Activated CD8-positive, alpha-beta memory T cell treated with anti-CD3 and anti-CD28 coated beads, Interleukin-2, amount 50 U/mL, for 4 hours (primary cell): ENCODE measurements at regions not wholly inside any gene's neighbourhood (a gene's known extent, or its start where the extent isn't known, plus 50 kb on each side); places are given as distances from the start of the nearest gene placed in this dataset.

Source experiments
- DNase-seq: peaks from one replicate; pipeline ENCODE4 v3.0.0-alpha.2; 2020

DNA sequence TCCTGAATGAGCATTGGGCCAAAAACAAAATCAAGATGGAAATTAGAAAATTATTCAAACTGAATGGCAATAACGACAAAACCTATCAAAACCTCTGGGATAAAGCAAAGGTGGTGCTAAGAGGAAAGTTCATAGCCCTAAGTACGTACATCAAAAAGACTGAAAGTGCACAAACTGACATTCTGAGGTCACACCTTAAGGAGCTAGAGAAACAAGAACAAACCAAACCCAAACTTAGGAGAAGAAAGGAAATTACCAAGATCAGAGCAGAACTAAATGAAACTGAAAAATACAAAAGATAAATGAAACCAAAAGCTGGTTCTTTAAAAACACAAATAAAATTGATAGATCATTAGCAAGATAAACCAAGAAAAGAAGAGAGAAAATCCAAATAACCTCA is 1543.5 kb upstream of the ACVR2A start:
- no peak for DNase-seq

DNA sequence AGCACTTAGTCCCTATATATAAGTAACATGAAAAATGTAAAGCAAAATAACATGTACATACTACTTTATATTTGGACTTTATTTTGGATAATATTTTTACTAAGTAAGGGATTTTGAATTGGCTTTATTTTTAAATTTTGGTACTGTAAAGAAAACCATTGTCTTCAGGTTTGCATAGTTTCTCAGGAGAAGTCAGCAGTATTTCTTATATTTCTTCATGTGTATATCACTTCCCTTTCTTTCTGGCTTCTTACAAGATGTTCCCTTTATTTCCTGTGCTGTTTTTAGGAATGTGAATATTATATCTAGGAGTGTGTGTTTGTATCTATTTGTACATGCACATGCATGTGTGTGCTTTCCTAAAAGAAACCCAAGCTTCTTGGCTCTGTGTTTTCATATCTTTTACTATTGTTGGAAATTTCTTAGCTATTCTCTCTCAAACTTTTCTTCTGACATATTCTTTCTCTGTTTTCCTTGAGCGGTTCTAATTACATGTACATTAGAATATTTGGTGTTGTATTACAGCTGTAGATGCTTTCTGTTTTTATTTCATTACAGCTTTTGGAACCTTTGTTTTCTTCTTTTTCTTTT is 1549.7 kb upstream of the ACVR2A start:
- DNase-seq: no peak

DNA sequence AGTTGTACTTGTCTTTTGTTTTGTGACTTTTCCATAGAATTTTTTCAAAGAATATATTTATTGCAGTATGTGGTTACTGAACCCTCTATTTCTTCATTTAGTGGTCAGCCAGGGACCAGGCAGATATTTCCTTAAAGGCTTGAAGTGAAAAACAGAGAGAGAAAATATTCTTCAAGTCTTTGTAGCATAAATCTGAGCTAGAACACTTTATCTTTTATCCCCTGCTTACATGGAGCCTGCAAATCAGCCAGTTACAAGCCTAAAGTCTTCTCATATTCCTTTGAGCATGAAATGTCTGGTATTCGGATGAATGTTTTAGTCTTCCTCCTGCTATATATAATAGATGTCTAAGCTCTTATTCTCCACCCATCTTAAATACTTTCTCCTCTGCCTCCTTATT is 1557.5 kb upstream of the ACVR2A start:
- no peak for DNase-seq

DNA sequence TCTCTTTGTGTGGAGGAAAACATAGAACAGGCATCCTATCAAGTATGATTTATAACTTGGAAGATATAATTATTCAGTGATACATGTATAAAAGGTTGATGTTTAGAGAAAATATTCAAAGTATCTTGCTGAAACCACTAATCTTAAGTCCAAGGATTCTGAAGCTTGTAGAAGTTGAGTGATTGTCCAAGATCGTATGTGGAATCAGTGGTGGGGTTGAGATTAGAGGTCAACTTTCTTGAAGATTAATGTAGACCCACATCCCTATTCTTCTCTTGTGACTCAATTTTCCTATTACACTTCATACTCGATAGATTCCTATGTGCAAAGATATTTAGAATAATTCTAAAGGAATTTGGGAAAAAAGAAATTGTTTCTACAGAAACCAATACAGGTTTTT is 1565.9 kb upstream of the ACVR2A start:
- DNase-seq: no peak

DNA sequence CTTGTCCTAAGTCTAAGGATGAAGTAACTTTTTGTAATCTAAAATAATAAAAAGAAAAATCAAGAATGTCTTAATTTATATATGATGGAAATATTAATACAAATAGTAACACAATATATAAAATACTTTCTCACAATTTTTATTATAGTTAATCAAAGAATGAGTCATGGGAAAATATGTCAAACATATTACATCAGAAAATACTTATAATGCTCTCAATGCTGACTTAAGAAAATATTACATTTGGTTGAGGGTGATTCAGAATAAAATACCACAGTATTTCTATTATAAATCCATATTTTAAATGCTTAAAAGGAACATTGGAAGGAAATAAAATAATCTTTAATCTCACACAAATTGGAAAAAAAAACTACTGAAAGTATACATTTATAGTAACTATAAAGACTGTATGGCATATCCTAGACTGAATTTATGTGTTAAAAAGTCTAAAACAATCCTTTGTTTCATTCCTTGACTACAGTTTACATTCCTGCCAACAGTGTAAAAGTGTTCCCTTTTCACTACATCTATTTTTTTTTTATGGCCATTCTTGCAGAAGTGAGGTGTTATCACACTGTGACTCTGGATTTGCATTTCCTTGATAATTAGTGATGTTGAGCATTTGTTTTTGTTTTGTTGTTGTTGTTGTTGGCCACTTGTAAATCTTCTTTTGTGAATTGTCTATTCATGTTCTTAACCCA is 1573.5 kb upstream of the ACVR2A start:
- no peak for DNase-seq

DNA sequence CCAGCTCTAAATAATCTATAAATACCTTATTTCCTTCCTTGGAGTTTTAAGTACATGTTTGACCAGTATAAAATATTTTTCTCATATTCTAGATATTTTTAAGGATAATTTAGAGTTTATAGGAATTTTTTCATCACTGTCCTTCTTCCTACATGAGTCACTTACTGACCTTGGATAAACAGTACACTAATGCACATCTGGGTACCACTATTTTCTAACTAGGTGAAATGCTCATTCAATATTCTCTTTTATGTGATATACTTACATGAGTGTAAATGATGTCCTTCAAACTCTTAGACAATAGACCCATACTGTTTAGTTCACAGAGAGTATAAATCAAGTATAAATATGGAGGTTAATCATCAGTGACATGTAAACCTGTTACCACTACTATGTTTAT is 1574.2 kb upstream of the ACVR2A start:
- no peak for DNase-seq

DNA sequence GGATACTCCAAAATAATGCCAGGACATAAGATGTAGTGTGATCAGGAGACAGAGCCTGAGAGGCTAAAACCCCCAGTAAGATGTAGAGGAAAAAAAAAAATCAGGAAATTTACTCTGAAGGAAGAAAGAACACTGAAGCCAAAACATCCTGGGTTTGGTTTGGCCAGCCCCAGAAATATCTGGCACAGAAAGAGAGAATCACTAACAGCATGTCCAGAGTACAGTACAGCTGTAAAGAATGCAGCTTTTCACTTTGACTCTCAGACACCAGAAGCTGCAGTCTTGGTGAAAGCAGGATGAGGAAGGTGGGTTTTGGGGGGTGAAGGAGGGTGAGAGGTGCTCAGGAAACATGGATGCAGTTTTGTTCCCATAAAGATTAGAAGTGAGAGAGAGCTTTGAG is 1577.7 kb upstream of the ACVR2A start:
- no peak for DNase-seq

DNA sequence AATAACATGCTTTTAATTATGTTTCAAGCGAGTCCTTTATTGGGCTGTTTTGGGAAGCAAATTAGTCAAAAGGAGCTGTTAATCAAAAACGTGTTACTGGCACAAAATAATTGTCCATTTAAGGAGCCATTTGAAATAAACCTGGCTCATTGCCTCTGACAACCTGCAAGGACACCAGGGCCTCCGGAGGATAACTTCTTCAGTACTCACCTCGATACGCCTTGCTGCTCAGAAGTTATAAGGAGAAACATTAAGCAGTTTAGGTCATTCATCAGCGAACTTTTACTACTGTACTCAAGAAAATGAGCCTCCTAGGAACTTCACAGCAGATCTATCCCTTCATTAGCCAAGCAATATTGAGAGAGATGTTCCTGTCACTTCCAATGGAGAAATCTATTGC is 1579.2 kb upstream of the ACVR2A start:
- DNase-seq: no peak

DNA sequence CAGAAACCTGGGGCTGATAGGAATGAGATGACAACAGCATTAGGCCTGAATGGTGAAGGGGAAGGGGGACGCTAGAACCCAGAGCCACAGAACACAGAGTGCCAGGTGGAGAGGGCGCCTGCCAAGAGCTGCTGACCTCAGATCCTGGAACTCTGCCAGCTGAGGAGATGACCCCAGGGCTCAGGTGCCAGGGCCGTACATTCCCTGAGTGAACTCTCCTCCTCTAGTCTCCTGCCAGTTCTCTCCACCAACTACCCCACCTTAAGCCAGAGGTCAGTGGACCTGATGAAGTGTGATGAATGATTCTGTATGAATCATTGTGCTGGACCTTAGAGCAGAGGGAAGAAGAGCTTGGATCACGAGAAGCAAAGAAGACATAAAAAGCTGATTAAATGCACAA is 1582.2 kb upstream of the ACVR2A start:
- DNase-seq: no peak

DNA sequence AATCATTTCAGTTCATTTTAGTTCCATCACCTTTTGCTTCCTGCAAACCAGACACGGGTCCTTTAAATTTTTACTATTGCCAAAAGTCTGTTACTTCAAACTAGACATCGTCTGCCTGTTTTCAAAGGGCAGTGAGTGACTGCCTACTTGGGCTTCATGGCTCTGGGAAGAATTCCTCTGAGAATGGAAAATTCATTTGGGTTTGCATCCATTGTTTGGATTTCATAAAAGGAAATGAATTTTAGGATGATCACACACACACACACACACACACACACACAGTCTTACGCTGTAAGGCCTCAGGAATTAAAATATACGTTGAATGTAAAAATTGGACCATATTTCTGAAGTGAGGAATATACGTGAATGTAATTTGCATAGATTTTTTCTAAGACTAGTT is 1584.3 kb upstream of the ACVR2A start:
- no peak for DNase-seq

DNA sequence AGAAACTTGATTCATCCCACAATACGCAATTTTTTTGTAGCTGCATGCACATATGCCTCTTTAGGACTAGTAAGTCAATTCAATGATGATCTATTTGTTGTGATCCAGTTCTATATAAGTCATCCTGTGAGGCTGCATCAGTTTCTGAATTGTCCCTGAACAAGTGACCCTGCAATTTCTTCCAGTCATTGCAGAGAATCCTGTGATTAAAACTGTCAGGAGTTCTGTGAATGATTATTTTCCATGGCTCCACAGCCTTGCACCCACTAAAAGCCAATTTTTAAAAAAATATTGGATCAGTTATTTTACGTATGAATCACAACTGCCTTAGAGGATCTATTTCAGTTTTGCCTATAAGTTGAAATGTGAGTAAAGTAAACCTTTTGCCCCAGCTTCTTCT is 1585.0 kb upstream of the ACVR2A start:
- no peak for DNase-seq

DNA sequence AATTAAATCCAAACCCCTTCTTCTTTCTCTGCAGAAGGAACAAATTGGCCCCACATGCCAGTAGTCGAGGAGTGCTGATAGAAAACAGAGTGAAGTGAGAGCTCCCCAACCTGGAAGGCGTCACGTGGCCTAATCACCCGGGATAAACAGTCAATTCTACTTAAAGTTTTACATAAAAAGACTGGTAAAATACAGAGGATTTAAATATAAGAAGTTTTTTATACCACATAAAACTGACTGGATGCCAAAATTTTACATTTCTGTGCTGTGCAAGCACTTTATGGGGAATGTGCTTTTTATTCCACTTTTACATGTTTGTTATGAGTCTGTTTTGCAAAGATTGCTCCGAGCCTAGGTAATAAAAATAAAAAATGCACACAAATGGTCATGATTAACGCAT is 1586.8 kb upstream of the ACVR2A start:
- no peak for DNase-seq

DNA sequence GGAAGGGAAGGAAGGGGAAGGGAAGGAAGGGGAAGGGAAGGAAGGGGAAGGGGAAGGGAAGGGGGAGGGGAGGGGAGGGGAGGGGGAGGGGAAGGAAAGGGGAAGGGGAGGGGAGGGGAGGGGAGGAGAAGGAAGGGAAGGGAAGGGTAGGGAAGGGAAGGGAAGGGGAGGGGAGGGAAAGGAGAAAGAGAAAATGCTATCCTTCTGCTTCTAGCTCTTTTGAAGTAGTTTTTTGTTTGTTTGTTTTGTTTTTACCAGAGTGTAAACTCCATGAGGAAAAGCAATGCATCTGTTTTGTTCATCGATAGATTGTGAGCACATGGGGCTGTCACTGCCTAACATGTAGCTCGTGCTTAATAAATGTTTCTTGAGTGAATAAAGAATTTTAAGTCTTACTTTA is 1592.7 kb upstream of the ACVR2A start:
- DNase-seq: no peak

DNA sequence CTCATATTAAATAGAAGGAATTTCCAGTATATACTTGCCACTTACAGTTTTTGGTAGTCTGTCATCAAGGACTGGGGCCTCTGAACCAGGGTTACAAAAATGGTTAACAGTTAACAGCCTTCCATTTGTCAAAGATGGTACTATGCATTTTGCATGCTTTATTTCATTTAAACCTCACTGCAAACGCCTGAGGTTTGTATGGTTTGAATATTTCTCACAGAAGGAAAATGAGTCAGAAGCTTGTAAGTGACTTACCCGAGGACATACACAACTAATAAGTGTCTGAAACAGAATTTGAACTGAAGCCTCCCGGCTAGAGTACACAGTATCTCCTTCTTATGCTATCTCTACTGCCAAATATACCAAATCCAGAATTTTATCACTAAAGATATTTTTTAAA is 1593.5 kb upstream of the ACVR2A start:
- no peak for DNase-seq

DNA sequence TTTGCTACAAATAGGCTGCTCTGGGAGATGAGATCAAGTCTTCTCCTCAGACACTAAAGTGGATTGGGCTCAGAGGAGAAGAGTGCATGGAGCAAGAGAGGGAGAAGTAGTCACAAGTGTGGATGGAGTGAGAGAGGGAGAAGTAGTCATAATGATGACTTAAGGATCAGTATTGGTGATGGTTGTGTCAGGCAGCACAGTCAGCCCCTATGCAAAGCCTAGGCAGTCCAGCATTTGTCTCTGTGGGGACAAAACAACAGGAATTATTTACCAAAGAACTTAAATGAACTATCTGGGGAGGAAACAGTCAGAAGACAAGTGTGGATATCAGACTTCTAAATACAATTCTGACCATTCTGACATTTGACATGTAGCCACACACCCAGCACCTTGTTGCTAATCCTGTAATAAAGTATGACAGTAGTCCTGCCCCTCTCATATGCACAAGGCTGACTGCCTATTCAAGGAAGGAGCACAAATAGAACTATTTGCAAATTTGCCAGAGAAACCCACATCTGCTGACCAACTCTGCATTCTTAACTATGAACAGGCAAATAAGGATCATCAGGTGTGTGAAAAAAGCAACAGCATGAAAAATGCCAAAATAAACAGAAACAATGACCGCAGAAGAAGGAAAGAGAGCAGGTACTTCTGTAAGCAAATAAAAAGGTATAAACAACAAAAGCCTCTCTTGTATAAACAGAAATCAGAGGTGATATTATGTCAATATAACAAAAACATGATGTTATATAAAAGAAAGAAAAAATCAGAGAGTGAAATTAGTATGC is 1597.9 kb upstream of the ACVR2A start:
- no peak for DNase-seq

DNA sequence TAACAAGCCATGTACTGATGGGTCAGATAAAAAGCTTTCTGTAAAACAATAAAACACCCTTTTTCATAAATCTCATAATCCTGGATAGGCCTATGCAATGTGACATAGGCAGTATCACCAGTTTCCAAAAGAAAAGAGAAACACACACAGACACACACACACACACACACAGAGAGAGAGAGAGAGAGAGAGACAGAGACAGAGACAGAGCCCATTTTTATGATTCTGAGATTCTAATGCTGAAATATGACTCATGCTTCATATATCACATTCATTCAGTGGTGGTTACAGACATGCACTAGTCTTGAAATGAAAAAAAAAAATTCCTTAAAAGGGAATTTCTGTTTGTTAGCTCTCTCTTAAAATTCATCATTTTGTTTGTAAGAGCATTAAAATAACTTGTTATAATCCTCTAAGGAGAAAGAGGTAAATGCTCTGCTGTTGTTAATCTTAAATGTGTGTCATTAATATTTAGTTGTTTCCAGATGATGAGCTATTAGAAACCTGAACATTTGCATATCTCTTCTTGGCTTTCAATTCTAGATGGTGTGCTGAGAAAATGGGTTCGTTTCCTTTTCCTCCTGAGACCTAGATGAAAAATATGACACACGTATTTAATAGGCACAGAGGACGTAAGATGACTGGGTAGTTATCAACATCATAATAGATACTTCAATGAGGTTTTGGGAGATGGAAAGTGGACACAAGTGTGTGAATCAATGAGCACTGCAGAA is 1598.7 kb upstream of the ACVR2A start:
- DNase-seq: no peak

DNA sequence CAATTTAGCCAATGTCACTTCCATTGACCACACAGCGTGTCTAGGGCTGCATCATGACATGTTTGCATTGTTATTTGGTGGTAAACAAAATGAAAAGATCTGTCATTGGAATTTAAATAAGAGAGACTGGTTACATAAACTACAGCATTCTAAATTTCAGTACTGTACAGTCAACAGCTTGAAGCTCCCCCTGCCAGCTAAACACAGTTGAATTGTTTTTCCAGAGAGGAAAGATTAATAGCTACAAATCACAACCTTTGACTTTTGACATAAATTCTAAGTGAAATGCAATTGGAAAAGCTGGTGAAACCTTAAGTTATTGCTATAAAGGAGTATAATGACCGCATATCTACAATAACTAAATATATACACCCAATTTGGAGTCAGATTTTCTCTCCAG is 1600.0 kb upstream of the ACVR2A start:
- DNase-seq: no peak

DNA sequence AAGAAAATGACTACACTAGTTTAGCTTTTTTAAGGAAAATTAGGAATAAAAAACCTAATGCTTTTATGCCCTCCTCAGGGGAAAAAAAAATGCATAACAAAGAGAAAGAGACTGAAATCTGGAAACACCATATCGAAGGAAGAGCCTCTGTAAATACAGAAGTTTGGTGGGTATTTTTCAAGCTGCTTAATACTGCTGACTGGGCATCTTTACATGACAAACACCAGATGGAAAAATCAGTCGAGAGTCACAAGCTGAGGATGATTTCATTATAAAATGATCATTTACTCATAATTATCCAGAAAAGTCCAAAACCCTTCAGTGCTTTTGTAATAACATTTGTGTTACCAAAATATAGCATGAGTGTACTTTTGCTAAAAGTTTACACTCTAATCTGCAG is 1600.7 kb upstream of the ACVR2A start:
- DNase-seq: no peak

DNA sequence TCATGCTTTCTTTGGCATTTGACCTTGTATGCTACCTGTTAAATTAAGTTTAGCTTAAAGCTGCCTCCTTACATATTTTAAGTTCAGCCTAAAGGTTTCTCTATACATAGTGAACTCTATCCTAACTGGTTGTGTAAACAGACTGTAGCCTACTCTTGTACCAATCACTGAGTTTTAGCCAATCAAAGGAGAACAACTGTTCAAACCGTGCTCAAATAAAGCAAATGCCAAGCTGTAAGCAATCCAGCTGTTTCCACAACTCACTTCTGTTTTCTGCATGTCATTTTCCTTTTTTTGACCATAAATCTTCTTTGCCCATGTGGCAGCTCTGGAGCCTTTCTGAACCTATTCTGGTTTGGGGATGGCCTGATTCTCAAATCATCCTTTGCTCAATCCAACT is 1603.8 kb upstream of the ACVR2A start:
- no peak for DNase-seq

DNA sequence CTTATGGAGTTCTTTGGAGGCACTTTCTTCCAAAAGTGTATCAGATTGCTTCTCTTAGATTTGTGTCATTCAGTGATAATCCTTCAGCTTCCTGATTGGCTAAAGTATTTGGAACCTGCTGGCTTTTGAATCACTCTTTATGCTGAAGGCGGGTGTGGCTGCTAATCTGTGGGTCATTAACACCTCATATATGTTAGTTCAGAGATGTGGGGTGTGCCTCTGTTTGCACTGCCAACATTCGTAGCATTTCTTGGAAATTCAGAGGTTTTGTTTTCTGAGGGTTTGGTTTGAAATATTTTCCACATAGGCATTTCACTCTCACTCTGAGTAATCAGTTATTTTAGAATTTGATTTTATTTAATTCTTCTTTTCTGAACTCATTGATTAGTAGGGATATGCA is 1604.4 kb upstream of the ACVR2A start:
- no peak for DNase-seq

DNA sequence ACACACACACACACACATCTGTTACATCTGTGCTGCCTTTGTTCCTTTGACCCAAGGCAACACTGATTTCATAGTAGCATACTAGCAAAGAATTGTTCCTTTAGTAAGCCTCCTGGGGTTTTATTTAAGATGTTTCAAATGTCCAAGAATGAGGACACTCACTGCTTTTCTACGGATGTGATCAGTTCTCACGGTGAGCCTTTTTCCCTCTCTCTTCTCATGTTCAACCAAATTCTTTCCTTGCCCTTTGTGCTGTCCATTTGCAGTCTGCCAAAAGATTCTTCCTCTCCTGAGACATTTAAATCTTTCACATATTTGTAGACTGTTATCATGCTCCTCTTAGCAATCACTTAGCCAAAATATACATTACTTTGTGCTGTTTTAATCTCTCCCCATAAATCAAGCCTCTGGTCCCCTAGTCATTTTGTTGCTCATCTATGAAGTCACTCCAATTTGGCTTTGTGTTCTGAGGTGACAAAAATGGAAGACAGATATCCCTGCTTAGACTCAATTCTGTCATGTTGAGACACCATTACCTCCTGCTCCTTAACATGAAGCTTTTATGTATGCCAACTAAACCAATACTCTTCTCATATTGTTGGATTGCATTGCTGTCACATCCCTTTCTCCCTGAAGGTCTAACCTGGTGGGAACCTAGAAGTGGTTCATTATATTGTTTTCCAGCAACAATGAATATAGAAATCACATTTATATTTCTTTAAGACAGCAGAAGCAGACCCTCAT is 1605.3 kb upstream of the ACVR2A start:
- DNase-seq: no peak

DNA sequence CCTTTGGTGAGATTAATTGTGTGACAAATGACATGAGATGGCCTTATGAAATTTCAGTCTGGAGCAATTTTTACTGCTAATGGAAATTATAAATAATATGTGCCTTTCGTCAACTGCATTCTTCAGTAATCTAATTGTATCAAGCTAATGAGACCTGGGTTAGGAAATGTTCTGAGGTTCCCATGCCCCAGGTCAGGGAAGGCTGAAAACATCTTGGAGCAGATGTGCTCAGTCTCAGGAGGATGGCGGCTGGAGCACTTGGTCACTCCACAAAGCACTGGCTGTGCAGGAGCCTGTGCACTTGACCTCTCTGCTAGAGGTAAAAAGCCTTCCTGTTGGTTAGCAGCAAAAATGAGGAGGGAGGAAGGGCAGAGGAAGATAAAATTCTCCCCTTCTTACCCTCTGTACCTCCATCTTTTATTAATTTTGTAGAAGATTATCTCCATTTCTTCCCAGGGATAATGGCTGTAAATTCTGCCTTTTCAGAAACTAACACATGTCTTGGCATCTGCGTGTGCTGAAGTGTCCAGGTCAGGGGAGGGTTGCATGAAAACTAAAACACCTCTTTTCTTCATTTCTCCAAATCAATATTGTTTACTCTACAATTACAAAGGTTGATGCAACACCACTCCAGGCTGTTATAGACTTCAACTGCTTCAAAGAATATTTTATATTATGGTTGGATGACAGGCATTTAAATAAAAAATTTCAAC is 1606.4 kb upstream of the ACVR2A start:
- no peak for DNase-seq
